HG03095 (cell line): ENCODE measurements at regions not wholly inside any gene's neighbourhood (a gene's known extent, or its start where the extent isn't known, plus 50 kb on each side); places are given as distances from the start of the nearest gene placed in this dataset.

Source experiments
- ATAC-seq: cut with Tn5 transposase; IDR thresholded peaks from one replicate; pipeline ENCODE4 v1.9.1; 2021; ENCODE audit warnings: moderate library complexity; ENCODE audit not compliant: unreplicated experiment

GRCh38 chr13:23488442-23488841, 54.9 kb upstream of the SACS start:
- no peak for ATAC-seq

GRCh38 chr13:23496255-23496654, 62.8 kb upstream of the SACS start:
- no peak for ATAC-seq

- no peak for ATAC-seq
These were observed 63.7 kb upstream of the SACS start for GRCh38 chr13:23497191-23497590.

- ATAC-seq, result no peak
These were observed 67.3 kb upstream of the SACS start for GRCh38 chr13:23500849-23501248.

GRCh38 chr13:23504180-23504579, 66.0 kb upstream of the TNFRSF19 start:
- ATAC-seq, result no peak

- no peak for ATAC-seq
These were observed 65.2 kb upstream of the TNFRSF19 start for GRCh38 chr13:23505007-23505406.

- ATAC-seq, result no peak
These were observed 64.0 kb upstream of the TNFRSF19 start for GRCh38 chr13:23506071-23506806.

- ATAC-seq, result no peak
These were observed 63.4 kb upstream of the TNFRSF19 start for GRCh38 chr13:23506807-23507291.

- no peak for ATAC-seq
These were observed 60.2 kb upstream of the TNFRSF19 start for GRCh38 chr13:23509781-23510543.

- ATAC-seq, result no peak
These were observed 59.7 kb upstream of the TNFRSF19 start for GRCh38 chr13:23510544-23510916.

GRCh38 chr13:23510979-23511735, 59.1 kb upstream of the TNFRSF19 start:
- peak; percentile 47 for ATAC-seq

GRCh38 chr13:23512762-23513395, 57.3 kb upstream of the TNFRSF19 start:
- ATAC-seq, result no peak

- no peak for ATAC-seq
These were observed 56.8 kb upstream of the TNFRSF19 start for GRCh38 chr13:23513455-23513854.

- ATAC-seq, result no peak
These were observed 56.1 kb upstream of the TNFRSF19 start for GRCh38 chr13:23514076-23514475.

GRCh38 chr13:23515116-23515515, 55.1 kb upstream of the TNFRSF19 start:
- ATAC-seq, result no peak

GRCh38 chr13:23516190-23516589, 54.0 kb upstream of the TNFRSF19 start:
- ATAC-seq, result no peak

GRCh38 chr13:23516702-23517101, 53.5 kb upstream of the TNFRSF19 start:
- ATAC-seq, result no peak

- no peak for ATAC-seq
These were observed 52.0 kb upstream of the TNFRSF19 start for GRCh38 chr13:23518231-23518630.
